ENCODE measurements at regions not wholly inside any gene's neighbourhood (a gene's known extent, or its start where the extent isn't known, plus 50 kb on each side); places are given as distances from the start of the nearest gene placed in this dataset.
A peak's percentile ranks its signal among the peaks of the same experiment; 100 is the strongest.

DNA sequence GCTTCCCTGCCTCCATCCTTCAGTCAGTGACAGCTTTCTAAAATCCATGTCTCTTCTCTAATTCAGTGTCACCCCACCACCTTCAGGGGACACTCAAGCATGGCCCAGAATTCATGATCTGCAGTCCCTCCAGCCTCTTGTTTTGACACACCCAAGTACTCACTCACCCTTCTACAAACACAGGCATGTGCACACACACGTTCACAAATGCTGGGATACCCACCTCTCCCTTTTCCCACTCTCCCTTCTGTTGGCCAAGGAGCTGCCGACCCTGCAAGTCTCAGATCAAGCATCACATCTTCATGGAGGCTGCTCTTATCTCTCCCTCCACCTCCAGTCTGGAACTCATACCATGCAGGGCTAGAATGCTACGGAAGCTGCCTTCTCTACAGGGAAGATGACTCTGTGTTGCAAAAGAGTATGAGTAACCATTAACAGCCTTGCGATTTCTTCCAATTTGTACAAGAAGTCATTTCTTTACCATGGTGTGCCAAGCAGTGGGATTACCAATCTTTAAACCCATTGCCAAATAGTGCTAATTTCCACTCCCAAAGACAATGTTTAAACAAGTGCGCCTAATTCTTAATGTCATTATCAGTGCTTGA, 196.1 kb downstream of the BCL11B start:
- Histone ChIP-seq H3K9me3 (replicated peaks in 1 of 11) (peaks cover 0 to 24% (median 12%) of the 10 kb centered on the region in 11 experiments; a peak in 16 of 22 replicates), H3K27me3 (no peaks in the 10 kb centered on the region), H3K27ac (no peak overlapping the region), H3K36me3 (no peaks in the 10 kb centered on the region), H3K4me1 (peaks cover 0 to 35% (median 22%) of the 10 kb centered on the region in 10 experiments; a peak in 14 of 20 replicates), H3K9ac (no peak overlapping the region), H3K4me3 (no peak overlapping the region), H3K4me2 (peak overlapping the region in 8 of 11 experiments; percentile 54 to 85 (median 74); a peak in 14 of 22 replicates), H4K20me1 (no peaks in the 10 kb centered on the region)
- no peak for TF ChIP-seq Cebpa-rat (IDR thresholded peaks at IDR 0.05)

DNA sequence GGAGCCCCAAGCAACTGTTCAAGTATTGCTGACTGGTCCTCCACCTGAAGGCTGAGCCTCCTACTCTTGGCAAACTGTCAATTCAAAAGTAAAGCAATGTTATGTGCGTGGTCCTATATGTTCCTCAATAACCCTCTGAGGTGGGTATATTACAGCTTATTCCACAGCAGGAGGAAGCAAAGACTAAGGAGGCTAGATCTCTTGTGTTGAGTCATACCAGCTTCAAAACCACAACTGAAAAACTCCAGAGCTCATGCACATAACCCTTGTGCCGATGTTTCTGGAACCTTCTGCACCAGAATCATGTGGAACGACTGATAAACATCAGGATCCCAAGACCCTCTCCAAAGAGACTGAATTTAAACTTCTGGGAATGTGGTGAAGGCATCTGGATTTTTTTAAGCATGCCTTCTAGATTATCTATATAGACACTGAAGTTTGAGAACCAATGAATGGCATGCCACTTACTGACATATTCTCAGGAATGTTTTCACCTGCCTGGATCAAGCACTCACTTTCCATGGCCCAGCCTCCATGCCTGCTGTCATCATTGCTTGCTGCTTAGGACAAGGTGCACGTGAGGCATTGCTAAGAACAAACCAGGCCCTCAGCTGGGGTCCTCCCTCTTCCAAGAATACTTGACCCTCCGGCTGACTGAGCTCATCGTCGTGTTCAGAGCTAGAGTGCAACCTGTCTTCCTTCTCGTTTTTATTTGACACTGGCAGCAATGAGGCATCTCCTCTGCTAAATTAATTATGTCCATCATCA, 194.7 kb downstream of the BCL11B start:
- Histone ChIP-seq H3K27me3 (no peaks in the 10 kb centered on the region), H3K9me3 (replicated peaks in 1 of 11) (peaks cover 0 to 18% (median 11%) of the 10 kb centered on the region in 11 experiments; a peak in 15 of 22 replicates), H3K4me2 (peak overlapping the region in 5 of 11 experiments; percentile 34 to 82 (median 45); a peak in 10 of 22 replicates), H3K27ac (no peak overlapping the region), H3K36me3 (no peaks in the 10 kb centered on the region), H4K20me1 (no peaks in the 10 kb centered on the region), H3K4me1 (peaks cover 0 to 35% (median 22%) of the 10 kb centered on the region in 10 experiments; a peak in 14 of 20 replicates), H3K4me3 (no peak overlapping the region), H3K9ac (no peak overlapping the region)
- TF ChIP-seq Cebpa-rat (IDR thresholded peaks at IDR 0.05), result no peak

DNA sequence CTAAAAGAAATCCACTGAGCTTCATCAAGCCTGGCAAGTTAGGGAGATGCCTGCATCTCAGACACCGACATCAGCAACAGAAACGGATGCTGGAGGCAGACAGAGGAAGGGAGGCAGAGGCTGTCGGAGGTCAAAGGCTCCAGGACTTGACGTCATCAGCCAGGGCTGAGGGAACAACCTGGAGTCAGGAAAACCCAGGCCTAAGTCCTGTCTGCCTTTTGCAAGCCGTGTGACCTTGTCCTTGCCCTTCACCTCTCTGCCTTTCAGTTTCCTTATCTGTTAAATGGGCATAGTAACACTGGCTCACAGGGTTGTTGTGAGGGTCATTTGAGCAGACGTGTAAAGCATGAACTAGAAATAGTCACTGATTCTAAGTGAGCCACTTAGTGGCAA, 194.2 kb downstream of the BCL11B start:
- H3K4me2 ChIP-seq, result peak overlapping the region in 4 of 11 experiments; percentile 38 to 82 (median 50); a peak in 5 of 22 replicates

DNA sequence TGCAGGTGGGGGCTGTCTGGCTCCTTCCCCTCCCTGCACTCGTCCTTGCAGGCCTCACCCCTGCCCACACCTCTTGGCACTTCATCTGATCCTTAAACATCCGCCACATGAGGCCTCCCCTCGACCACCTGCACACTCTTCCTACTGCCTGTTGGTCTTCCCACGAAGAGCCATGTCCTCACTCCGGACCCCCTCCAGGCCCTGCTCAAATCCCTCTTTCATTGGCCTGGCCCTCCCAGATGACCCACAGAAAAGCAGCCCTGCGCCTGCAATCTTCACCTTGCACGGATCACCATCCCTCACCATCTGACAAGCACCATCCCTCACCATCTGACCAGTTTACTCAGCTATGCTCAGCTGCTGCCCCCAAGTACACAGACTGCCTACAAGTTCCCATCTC, 193.6 kb downstream of the BCL11B start:
- Histone ChIP-seq H3K4me1 (peaks cover 0 to 35% (median 22%) of the 10 kb centered on the region in 10 experiments; a peak in 14 of 20 replicates), H3K4me3 (no peak overlapping the region), H3K9ac (no peak overlapping the region), H3K36me3 (no peaks in the 10 kb centered on the region), H3K9me3 (replicated peaks in 1 of 11) (peaks cover 4 to 28% (median 16%) of the 10 kb centered on the region in 11 experiments; a peak in 20 of 22 replicates), H3K27ac (no peak overlapping the region), H3K4me2 (no peak overlapping the region), H4K20me1 (no peaks in the 10 kb centered on the region), H3K27me3 (no peaks in the 10 kb centered on the region)
- no peak for TF ChIP-seq Cebpa-rat (IDR thresholded peaks at IDR 0.05)

More for the DNA sequence above, 194.2 kb downstream of the BCL11B start:
- Histone ChIP-seq H3K9ac (no peak overlapping the region), H3K27ac (no peak overlapping the region), H3K36me3 (no peaks in the 10 kb centered on the region), H3K9me3 (replicated peaks in 1 of 11) (peaks cover 0 to 22% (median 12%) of the 10 kb centered on the region in 11 experiments; a peak in 16 of 22 replicates), H3K4me1 (peaks cover 0 to 35% (median 22%) of the 10 kb centered on the region in 10 experiments; a peak in 14 of 20 replicates), H3K27me3 (no peaks in the 10 kb centered on the region), H4K20me1 (no peaks in the 10 kb centered on the region), H3K4me3 (no peak overlapping the region)
- TF ChIP-seq Cebpa-rat (IDR thresholded peaks at IDR 0.05), result no peak

DNA sequence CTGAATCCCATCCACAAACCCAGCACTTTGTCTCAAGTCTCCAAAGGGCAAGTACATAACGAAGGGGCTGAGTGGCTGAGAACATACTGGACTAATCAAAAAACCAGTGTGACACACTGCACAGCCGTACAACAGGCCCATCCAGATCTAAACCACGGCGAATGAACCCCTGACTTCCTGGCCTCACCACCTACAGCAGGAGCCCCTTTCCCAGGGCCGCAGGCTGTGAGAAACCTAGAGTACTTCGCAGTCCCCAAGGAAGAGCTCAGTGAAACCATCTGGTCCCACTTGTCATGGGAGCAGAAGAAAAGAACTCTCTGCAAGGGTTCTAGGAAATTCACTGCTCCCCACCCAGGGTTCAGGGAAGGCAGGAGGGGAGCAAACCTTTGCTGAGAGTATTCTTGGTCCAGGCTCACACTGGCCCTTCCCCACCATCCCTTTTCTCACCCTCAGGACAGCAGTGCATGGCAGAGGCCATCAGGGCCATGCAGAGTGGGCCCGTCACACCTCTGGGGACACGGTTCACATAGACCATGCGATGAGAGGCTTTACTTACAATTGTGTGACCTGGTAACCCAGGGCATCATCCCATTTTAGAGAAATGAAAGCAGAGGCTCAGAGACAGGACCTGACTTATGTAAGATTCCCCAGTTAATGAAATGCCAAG, 192.8 kb downstream of the BCL11B start:
- H3K27me3 ChIP-seq, result no peaks in the 10 kb centered on the region
- no peaks in the 10 kb centered on the region for H3K36me3 ChIP-seq
- H4K20me1 ChIP-seq, result no peaks in the 10 kb centered on the region
- H3K9ac ChIP-seq, result no peak overlapping the region
- H3K9me3 ChIP-seq (replicated peaks in 1 of 11), result peaks cover 11 to 35% (median 24%) of the 10 kb centered on the region in 11 experiments; a peak in 20 of 22 replicates
- no peak overlapping the region for H3K27ac ChIP-seq
- H3K4me3 ChIP-seq, result no peak overlapping the region
- TF ChIP-seq Cebpa-rat (IDR thresholded peaks at IDR 0.05), result no peak
- no peak overlapping the region for H3K4me2 ChIP-seq
- H3K4me1 ChIP-seq, result peaks cover 0 to 35% (median 22%) of the 10 kb centered on the region in 10 experiments; a peak in 14 of 20 replicates

DNA sequence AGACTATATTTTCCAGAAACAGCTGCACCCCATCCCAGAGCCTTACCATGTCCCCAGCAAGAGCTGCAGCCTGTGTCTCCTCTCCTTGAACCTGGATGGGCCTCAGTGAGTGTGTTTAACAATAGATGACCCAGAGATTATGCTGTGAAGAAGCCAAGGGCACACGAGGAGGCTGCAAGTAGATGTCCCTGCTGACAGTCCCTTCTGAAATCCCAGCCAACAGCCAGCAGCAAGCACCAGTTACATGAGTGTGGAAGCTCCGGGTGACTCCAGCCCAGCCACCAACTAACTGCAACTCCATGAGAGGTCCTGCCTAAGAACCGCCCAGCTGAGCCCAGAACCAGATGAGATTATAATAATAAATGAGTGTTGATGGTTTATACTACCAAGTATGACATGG, 191.7 kb downstream of the BCL11B start:
- no peak overlapping the region for H3K4me3 ChIP-seq

DNA sequence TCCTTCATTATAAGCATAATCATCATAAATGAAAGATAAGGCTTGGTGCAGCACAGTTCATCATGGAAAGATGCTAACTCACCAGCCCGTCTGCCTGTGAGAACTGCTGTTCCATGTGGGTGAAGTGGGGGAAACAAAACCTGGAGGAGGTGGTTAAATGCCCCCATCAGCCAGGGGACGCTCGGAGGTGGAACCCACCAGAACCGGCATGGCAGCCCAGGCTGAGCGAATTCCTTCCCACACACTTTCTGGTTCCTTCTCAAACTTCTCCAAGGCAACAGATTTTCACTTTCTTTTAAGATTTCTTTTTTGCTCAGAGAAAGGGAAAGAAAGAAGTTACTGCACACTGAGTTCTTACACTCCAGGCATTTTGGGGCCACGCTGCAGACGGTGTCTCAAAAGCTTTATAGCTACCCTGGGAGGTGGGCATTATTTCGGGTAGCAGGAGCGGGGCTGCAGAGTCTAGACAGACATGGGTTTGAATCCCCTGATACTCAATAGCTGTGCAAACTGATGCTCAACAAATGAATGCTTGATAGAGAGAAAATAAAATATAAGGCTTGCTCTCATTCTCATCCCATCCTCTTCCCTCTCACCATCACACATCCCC, 190.7 kb downstream of the BCL11B start:
- no peak for TF ChIP-seq Cebpa-rat (IDR thresholded peaks at IDR 0.05)
- Histone ChIP-seq H3K36me3 (no peaks in the 10 kb centered on the region), H3K27me3 (no peaks in the 10 kb centered on the region), H3K27ac (no peak overlapping the region), H3K4me2 (no peak overlapping the region), H3K9ac (no peak overlapping the region), H3K4me3 (no peak overlapping the region), H4K20me1 (no peaks in the 10 kb centered on the region), H3K9me3 (replicated peaks in 1 of 11) (peaks cover 14 to 39% (median 29%) of the 10 kb centered on the region in 11 experiments; a peak in 20 of 22 replicates), H3K4me1 (peaks cover 0 to 15% (median 6%) of the 10 kb centered on the region in 10 experiments; a peak in 10 of 20 replicates)

More for the DNA sequence above, 191.7 kb downstream of the BCL11B start:
- Histone ChIP-seq H3K9me3 (replicated peaks in 1 of 11) (peaks cover 14 to 35% (median 26%) of the 10 kb centered on the region in 11 experiments; a peak in 20 of 22 replicates), H3K27me3 (no peaks in the 10 kb centered on the region), H3K27ac (no peak overlapping the region), H3K9ac (no peak overlapping the region), H4K20me1 (no peaks in the 10 kb centered on the region), H3K36me3 (no peaks in the 10 kb centered on the region), H3K4me1 (peaks cover 0 to 24% (median 13%) of the 10 kb centered on the region in 10 experiments; a peak in 14 of 20 replicates), H3K4me2 (no peak overlapping the region)
- TF ChIP-seq Cebpa-rat (IDR thresholded peaks at IDR 0.05), result no peak

DNA sequence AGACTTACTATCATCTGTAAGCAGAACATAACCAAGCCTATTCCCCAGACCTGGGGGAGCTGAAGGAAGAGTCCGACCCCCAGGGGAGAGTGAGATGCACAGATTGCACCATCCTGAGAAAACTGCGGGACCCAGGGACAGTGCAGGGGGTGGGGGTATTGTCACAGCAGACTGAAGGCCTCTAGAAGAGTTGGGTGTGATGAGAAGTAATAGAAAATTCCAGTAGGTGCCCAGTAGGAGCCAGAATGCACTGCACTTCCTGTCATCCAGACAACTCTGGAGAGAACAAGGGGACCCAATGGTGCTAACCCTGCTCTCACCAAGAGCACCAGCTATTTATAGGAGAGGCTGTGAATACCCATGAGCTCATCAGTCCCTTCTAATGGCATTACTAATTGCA, 190.1 kb downstream of the BCL11B start:
- Histone ChIP-seq H3K4me3 (no peak overlapping the region), H3K9ac (no peak overlapping the region), H3K9me3 (replicated peaks in 1 of 11) (peaks cover 14 to 39% (median 29%) of the 10 kb centered on the region in 11 experiments; a peak in 20 of 22 replicates), H3K4me1 (peaks cover 0 to 9% (median 4%) of the 10 kb centered on the region in 10 experiments; a peak in 10 of 20 replicates), H3K4me2 (no peak overlapping the region), H3K27me3 (no peaks in the 10 kb centered on the region), H3K36me3 (no peaks in the 10 kb centered on the region), H4K20me1 (no peaks in the 10 kb centered on the region), H3K27ac (no peak overlapping the region)
- no peak for TF ChIP-seq Cebpa-rat (IDR thresholded peaks at IDR 0.05)

Measured in BLaER1 treated with 17β-estradiol and CSF1 and Interleukin-3, amounts not matched to agents 10 nM and 100 nM (cell line).